ENCODE measurements at regions not wholly inside any gene's neighbourhood (a gene's known extent, or its start where the extent isn't known, plus 50 kb on each side); places are given as distances from the start of the nearest gene placed in this dataset.

DNA sequence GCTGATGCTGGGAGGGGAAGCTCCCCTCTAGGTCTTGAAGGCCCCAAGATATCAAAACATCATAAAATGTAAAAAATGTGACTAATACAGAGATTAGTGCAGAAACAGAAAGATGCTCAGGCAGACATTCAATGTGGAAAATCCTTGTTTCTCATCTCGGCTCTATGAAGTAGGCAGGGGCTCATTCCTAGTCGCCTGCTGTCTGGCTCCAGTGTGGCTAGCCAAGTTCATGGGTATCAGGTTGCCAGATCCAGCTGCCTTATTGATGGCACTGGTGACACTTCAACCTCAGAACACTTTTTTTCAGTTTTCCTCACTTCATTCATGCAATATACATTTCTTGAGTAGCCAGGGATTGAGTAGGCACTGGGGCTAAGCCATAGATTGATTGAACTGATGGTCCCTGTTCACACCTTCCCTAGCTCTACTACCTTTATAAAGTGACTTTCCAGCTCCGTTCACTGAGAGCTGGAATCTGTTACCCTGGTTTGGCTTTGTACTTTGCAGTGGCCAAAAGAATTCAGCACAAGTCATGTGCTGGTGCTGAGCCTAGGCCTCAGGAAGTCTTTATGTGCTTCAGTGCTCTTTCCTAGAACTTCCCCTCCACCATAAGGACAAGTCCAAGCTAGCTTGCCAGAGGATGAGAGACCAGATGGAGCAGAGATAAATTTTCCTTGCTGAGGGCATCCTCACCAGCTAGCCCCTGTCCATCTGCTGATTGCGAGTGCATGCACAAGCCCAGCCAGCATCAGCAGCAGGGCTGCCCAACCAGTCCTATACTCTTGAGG is 373.6 kb upstream of the ST6GAL2 start:
- H3K4me1 ChIP-seq (ENCODE audit: control insufficient read depth, low read length): no peaks in the 10 kb centered on the region
- H3K4me2 ChIP-seq (ENCODE audit: low read length): no peak overlapping the region
- H3K27ac ChIP-seq (ENCODE audit: low read depth, low read length): no peak overlapping the region
- no peaks in the 10 kb centered on the region for H3F3A ChIP-seq (ENCODE audit: control insufficient read depth, insufficient read depth)
- H3K9me2 ChIP-seq (replicated peaks; ENCODE audit: control insufficient read depth, low read length): no peaks in the 10 kb centered on the region
- H3K9me3 ChIP-seq (ENCODE audit: control insufficient read depth, insufficient read depth, low read length): no peaks in the 10 kb centered on the region; the same call in 1 of the 2 replicates
- H3K27me3 ChIP-seq (ENCODE audit: control insufficient read depth, low read length): no peaks in the 10 kb centered on the region
- H3K4me3 ChIP-seq (ENCODE audit: low read length): no peak overlapping the region
- no peak for TF ChIP-seq EZH2phosphoT487 (IDR thresholded peaks at IDR 0.05; ENCODE audit: borderline replicate concordance, low read length)
- TF ChIP-seq, protein P1, sequence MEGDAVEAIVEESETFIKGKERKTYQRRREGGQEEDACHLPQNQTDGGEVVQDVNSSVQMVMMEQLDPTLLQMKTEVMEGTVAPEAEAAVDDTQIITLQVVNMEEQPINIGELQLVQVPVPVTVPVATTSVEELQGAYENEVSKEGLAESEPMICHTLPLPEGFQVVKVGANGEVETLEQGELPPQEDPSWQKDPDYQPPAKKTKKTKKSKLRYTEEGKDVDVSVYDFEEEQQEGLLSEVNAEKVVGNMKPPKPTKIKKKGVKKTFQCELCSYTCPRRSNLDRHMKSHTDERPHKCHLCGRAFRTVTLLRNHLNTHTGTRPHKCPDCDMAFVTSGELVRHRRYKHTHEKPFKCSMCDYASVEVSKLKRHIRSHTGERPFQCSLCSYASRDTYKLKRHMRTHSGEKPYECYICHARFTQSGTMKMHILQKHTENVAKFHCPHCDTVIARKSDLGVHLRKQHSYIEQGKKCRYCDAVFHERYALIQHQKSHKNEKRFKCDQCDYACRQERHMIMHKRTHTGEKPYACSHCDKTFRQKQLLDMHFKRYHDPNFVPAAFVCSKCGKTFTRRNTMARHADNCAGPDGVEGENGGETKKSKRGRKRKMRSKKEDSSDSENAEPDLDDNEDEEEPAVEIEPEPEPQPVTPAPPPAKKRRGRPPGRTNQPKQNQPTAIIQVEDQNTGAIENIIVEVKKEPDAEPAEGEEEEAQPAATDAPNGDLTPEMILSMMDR (IDR thresholded peaks at IDR 0.05; ENCODE audit: low read depth, low read length, poor library complexity, severe bottlenecking): no peak
- no peaks in the 10 kb centered on the region for H4K20me1 ChIP-seq (ENCODE audit: control insufficient read depth, insufficient read depth, low read depth, low read length)
- no peaks in the 10 kb centered on the region for H3K36me3 ChIP-seq (ENCODE audit: control insufficient read depth, low read length)
- H3K79me2 ChIP-seq (ENCODE audit: control insufficient read depth, low read length): no peaks in the 10 kb centered on the region

DNA sequence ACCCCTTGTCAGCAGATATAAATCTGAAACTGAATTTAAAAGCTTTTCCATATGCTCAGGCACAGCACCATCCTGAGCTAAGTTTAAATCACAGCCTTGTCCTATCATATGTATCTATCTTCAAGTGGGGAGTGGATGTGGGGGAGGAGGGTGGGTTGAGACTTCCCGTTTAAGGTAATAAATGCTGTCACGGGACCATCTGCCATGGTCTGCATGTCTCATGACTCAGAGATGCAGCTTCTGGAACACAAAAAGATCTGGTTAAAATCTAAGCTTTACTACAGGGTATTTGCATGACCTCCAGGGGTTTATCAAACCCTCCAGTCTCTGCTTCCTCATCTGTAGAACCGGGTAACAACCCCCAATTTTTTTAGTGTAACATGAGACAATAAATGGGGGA is 377.7 kb upstream of the ST6GAL2 start:
- no peaks in the 10 kb centered on the region for H3K9me2 ChIP-seq (replicated peaks; ENCODE audit: control insufficient read depth, low read length)
- no peak overlapping the region for H3K27ac ChIP-seq (ENCODE audit: low read depth, low read length)
- H3K4me1 ChIP-seq (ENCODE audit: control insufficient read depth, low read length): no peaks in the 10 kb centered on the region
- no peaks in the 10 kb centered on the region for H3K9me3 ChIP-seq (ENCODE audit: control insufficient read depth, insufficient read depth, low read length)
- no peaks in the 10 kb centered on the region for H3K27me3 ChIP-seq (ENCODE audit: control insufficient read depth, low read length)
- no peaks in the 10 kb centered on the region for H4K20me1 ChIP-seq (ENCODE audit: control insufficient read depth, insufficient read depth, low read depth, low read length)
- H3K4me3 ChIP-seq (ENCODE audit: low read length): no peak overlapping the region
- no peaks in the 10 kb centered on the region for H3K36me3 ChIP-seq (ENCODE audit: control insufficient read depth, low read length)
- no peaks in the 10 kb centered on the region for H3F3A ChIP-seq (ENCODE audit: control insufficient read depth, insufficient read depth)
- H3K79me2 ChIP-seq (ENCODE audit: control insufficient read depth, low read length): no peaks in the 10 kb centered on the region
- no peak for TF ChIP-seq EZH2phosphoT487 (IDR thresholded peaks at IDR 0.05; ENCODE audit: borderline replicate concordance, low read length)
- TF ChIP-seq, protein P1 (IDR thresholded peaks at IDR 0.05; ENCODE audit: low read depth, low read length, poor library complexity, severe bottlenecking): no peak
- no peak overlapping the region for H3K4me2 ChIP-seq (ENCODE audit: low read length)

DNA sequence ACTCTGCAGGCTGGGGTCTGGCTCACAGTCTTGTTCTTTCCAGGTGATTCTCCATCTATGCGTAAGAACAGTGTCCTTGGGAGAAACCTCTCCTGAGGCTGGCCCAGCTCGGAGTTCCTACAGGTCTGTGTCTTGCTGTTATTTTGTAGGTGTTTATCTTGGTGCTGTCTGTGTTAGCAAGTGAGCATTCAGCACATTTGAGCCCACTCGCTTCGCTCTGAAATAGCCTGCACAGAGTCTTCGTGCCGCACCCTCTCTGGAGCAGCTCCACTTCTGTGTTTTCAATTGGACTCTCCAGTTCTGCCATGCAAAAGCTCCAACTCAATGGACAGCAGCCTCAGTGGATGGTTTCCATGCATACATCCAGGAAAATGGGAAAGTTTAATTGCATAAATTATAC is 378.2 kb upstream of the ST6GAL2 start:
- Histone ChIP-seq H3F3A (ENCODE audit: control insufficient read depth, insufficient read depth) (no peaks in the 10 kb centered on the region), H3K27ac (ENCODE audit: low read depth, low read length) (no peak overlapping the region), H3K9me3 (ENCODE audit: control insufficient read depth, insufficient read depth, low read length) (no peaks in the 10 kb centered on the region), H3K36me3 (ENCODE audit: control insufficient read depth, low read length) (no peaks in the 10 kb centered on the region), H3K27me3 (ENCODE audit: control insufficient read depth, low read length) (no peaks in the 10 kb centered on the region), H3K79me2 (ENCODE audit: control insufficient read depth, low read length) (no peaks in the 10 kb centered on the region), H3K4me2 (ENCODE audit: low read length) (no peak overlapping the region), H3K4me3 (ENCODE audit: low read length) (no peak overlapping the region), H4K20me1 (ENCODE audit: control insufficient read depth, insufficient read depth, low read depth, low read length) (no peaks in the 10 kb centered on the region), H3K9me2 (replicated peaks; ENCODE audit: control insufficient read depth, low read length) (no peaks in the 10 kb centered on the region), H3K4me1 (ENCODE audit: control insufficient read depth, low read length) (no peaks in the 10 kb centered on the region)
- TF ChIP-seq EZH2phosphoT487 (IDR thresholded peaks at IDR 0.05; ENCODE audit: borderline replicate concordance, low read length): no peak
- TF ChIP-seq, protein P1 (IDR thresholded peaks at IDR 0.05; ENCODE audit: low read depth, low read length, poor library complexity, severe bottlenecking): no peak
